A549 (cell line): ENCODE measurements at regions not wholly inside any gene's neighbourhood (a gene's known extent, or its start where the extent isn't known, plus 50 kb on each side); places are given as distances from the start of the nearest gene placed in this dataset.

Source experiments
- ATAC-seq, 2 experiments: fragments of 200-7000 bp in 1 of 2; fragments of >200 bp in 1 of 2; cut with Nextera tagmentation in 1 of 2; cut with Tn5 transposase in 1 of 2; 3 replicates each; pipeline versions ENCODE4 v1.8.0 to v1.9.1; 2018 to 2020; ENCODE audit warnings: mild to moderate bottlenecking in 1 of 2, moderate library complexity in 1 of 2
- CTCF ChIA-PET: fragments of 300-600 bp; sonication (Branson Sonifier 250); formaldehyde crosslinking; extraction: SDS; loops from one replicate; lab custom pipeline; 2021; ENCODE audit warnings: antibody characterized with exemption, inconsistent platforms; lab: Yijun Ruan, JAX
- POLR2A ChIA-PET: fragments of 350-600 bp; formaldehyde crosslinking; extraction: SDS; loops from one replicate; lab custom pipeline; 2021; ENCODE audit warnings: antibody characterized with exemption, inconsistent platforms; lab: Yijun Ruan, JAX
- DNase-seq, 2 experiments: peaks; one replicate each; pipeline versions ENCODE4 v3.0.0 to v3.0.0-alpha.2; 2011 to 2016; ENCODE audit warnings: low read depth in 1 of 2, low spot score in 1 of 2
- FAIRE-seq: peaks from 2 replicates; lab custom pipeline; 2011; peaks lifted over from hg19 to GRCh38; lab: Jason Lieb, UNC
- H3K27ac ChIP-seq, 2 experiments: fragments of >200 bp; sonication (Bioruptor Twin); formaldehyde crosslinking; 3 replicates each; pipeline ENCODE4 v1.5.1; 2016 to 2017
- H3K4me1 ChIP-seq: fragments of >200 bp; sonication (Bioruptor Twin); formaldehyde crosslinking; 3 replicates; pipeline ENCODE4 v1.6.1; 2016
- H3K4me2 ChIP-seq: fragments of >200 bp; sonication (Bioruptor Twin); formaldehyde crosslinking; 3 replicates; pipeline ENCODE4 v1.6.1; 2016
- H3K4me3 ChIP-seq: fragments of >200 bp; sonication (Bioruptor Twin); formaldehyde crosslinking; 3 replicates; pipeline ENCODE4 v1.5.1; 2016
- H3K9me3 ChIP-seq: fragments of >200 bp; sonication (Bioruptor Twin); formaldehyde crosslinking; 3 replicates; pipeline ENCODE4 v1.6.1; 2016
- BHLHE40 ChIP-seq: IDR thresholded peaks from 2 replicates; pipeline ENCODE4 v1.6.1; 2012; ENCODE audit warnings: low read depth, low read length, inconsistent platforms
- CBX2 ChIP-seq: fragments of 200-600 bp; sonication (generic); IDR thresholded peaks from 2 replicates; pipeline ENCODE4 v1.6.1; 2016; ENCODE audit warnings: low read depth, mild to moderate bottlenecking, borderline replicate concordance
- CBX8 ChIP-seq: fragments of 200-600 bp; sonication (generic); IDR thresholded peaks from 2 replicates; pipeline ENCODE4 v1.6.1; 2016
- CHD4 ChIP-seq: fragments of 200-600 bp; sonication (generic); IDR thresholded peaks from 2 replicates; pipeline ENCODE4 v1.6.1; 2016; ENCODE audit warnings: antibody characterized with exemption, mild to moderate bottlenecking, borderline replicate concordance
- EHF ChIP-seq: fragments of 250-450 bp; sonication (Bioruptor Pico); IDR thresholded peaks from 2 replicates; pipeline ENCODE4 v1.5.0; 2020; ENCODE audit warnings: mild to moderate bottlenecking
- EP300 ChIP-seq, 2 experiments: fragments of >200 bp; sonication (Bioruptor Twin); formaldehyde crosslinking; IDR thresholded peaks; 2 replicates in 1 of 2; 3 replicates in 1 of 2; pipeline ENCODE4 v1.6.1; 2016 to 2017
- HDAC2 ChIP-seq: fragments of 200-600 bp; sonication (generic); IDR thresholded peaks from 2 replicates; pipeline ENCODE4 v1.6.1; 2016
- HEYL ChIP-seq: fragments of 250-450 bp; sonication (Bioruptor Pico); IDR thresholded peaks from 2 replicates; pipeline ENCODE4 v1.8.0; 2021; ENCODE audit warnings: mild to moderate bottlenecking, moderate library complexity
- JUN ChIP-seq, 2 experiments: fragments of >200 bp; sonication (Bioruptor Twin); formaldehyde crosslinking; IDR thresholded peaks; 2 replicates in 1 of 2; 3 replicates in 1 of 2; pipeline ENCODE4 v1.6.1; 2016 to 2017
- JUNB ChIP-seq: fragments of >200 bp; sonication (Bioruptor Twin); formaldehyde crosslinking; IDR thresholded peaks from 2 replicates; pipeline ENCODE4 v1.6.1; 2016
- KDM5A ChIP-seq: fragments of 200-600 bp; sonication (generic); IDR thresholded peaks from 2 replicates; pipeline ENCODE4 v1.6.1; 2016; ENCODE audit warnings: antibody characterized with exemption, mild to moderate bottlenecking
- MAFK ChIP-seq: fragments of 450-650 bp; IDR thresholded peaks from 2 replicates; pipeline ENCODE4 v1.6.1; 2014; ENCODE audit not compliant: partially characterized antibody
- MYC ChIP-seq: IDR thresholded peaks from 2 replicates; pipeline ENCODE4 v1.6.1; 2012; ENCODE audit warnings: mild to moderate bottlenecking, inconsistent platforms, low read length, improper control_type of control experiment, borderline replicate concordance
- NPAS2 ChIP-seq: fragments of 250-450 bp; sonication (Bioruptor Pico); IDR thresholded peaks from 2 replicates; pipeline ENCODE4 v1.8.0; 2022; ENCODE audit warnings: mild to moderate bottlenecking, moderate library complexity, borderline replicate concordance
- RFX5 ChIP-seq: fragments of 450-650 bp; IDR thresholded peaks from 2 replicates; pipeline ENCODE4 v1.7.1; 2014; ENCODE audit warnings: antibody characterized with exemption, mild to moderate bottlenecking, moderate library complexity
- SMC3 ChIP-seq: fragments of >200 bp; sonication (Bioruptor Twin); formaldehyde crosslinking; IDR thresholded peaks from 3 replicates; pipeline ENCODE4 v1.6.1; 2018; ENCODE audit warnings: inconsistent platforms
- SREBF2 ChIP-seq: fragments of 450-650 bp; IDR thresholded peaks from 2 replicates; pipeline ENCODE4 v1.6.1; 2014; ENCODE audit warnings: mild to moderate bottlenecking, moderate library complexity
- TFCP2L1 ChIP-seq: fragments of 250-450 bp; sonication (Bioruptor Pico); IDR thresholded peaks from 2 replicates; pipeline ENCODE4 v1.5.0; 2021; ENCODE audit warnings: mild to moderate bottlenecking
- ZFP36 ChIP-seq: fragments of 450-650 bp; IDR thresholded peaks from 2 replicates; pipeline ENCODE4 v1.6.1; 2014; ENCODE audit warnings: borderline replicate concordance; ENCODE audit not compliant: partially characterized antibody
- ZSCAN20 ChIP-seq: fragments of 250-450 bp; sonication (Bioruptor Pico); IDR thresholded peaks from 2 replicates; pipeline ENCODE4 v1.8.0; 2022; ENCODE audit warnings: mild to moderate bottlenecking, moderate library complexity
- WGBS: methylation state at CpG from one replicate; pipeline ENCODE4 v1.1.6; 2017; ENCODE audit errors: missing lambda C conversion rate; 5-methylcytosine and 5-hydroxymethylcytosine counted together
- TF ChIP-seq, protein P1 (sequence below): fragments of 200-600 bp; sonication (generic); IDR thresholded peaks from 2 replicates; pipeline ENCODE4 v1.6.1; 2016; ENCODE audit warnings: antibody characterized with exemption, mild to moderate bottlenecking, moderate library complexity
- TF ChIP-seq, protein P2 (sequence below): IDR thresholded peaks from 2 replicates; pipeline ENCODE4 v1.6.1; 2012
- TF ChIP-seq, protein P3 (sequence below): fragments of 250-450 bp; sonication (Bioruptor Pico); IDR thresholded peaks from 2 replicates; pipeline ENCODE4 v1.5.0; 2020; ENCODE audit warnings: low read depth, mild to moderate bottlenecking, moderate library complexity
- TF ChIP-seq, protein P4 (sequence below): fragments of 450-650 bp; IDR thresholded peaks from 2 replicates; pipeline ENCODE4 v1.6.1; 2014; ENCODE audit warnings: antibody characterized with exemption

DNA sequence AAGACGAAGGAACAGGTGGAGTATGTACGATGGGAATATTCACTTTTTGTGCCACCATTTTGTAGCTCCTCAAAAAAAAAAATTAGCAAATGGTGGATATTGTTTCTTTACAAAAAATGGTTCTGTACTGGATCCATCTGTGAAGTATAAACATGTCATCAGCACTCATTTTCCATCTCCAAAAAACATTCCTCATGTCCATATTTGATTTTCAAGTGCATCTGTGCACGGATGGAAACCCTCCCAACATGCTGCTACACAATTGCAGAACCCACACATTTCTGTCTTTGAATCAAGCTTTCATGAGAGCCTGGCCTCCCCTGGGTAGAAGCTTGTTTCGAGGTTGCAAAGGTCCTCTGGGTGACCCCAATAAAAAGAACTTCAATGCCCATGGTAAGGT lies 59.6 kb upstream of the ZEB2 start (continued):
- TF ChIP-seq, protein P1, sequence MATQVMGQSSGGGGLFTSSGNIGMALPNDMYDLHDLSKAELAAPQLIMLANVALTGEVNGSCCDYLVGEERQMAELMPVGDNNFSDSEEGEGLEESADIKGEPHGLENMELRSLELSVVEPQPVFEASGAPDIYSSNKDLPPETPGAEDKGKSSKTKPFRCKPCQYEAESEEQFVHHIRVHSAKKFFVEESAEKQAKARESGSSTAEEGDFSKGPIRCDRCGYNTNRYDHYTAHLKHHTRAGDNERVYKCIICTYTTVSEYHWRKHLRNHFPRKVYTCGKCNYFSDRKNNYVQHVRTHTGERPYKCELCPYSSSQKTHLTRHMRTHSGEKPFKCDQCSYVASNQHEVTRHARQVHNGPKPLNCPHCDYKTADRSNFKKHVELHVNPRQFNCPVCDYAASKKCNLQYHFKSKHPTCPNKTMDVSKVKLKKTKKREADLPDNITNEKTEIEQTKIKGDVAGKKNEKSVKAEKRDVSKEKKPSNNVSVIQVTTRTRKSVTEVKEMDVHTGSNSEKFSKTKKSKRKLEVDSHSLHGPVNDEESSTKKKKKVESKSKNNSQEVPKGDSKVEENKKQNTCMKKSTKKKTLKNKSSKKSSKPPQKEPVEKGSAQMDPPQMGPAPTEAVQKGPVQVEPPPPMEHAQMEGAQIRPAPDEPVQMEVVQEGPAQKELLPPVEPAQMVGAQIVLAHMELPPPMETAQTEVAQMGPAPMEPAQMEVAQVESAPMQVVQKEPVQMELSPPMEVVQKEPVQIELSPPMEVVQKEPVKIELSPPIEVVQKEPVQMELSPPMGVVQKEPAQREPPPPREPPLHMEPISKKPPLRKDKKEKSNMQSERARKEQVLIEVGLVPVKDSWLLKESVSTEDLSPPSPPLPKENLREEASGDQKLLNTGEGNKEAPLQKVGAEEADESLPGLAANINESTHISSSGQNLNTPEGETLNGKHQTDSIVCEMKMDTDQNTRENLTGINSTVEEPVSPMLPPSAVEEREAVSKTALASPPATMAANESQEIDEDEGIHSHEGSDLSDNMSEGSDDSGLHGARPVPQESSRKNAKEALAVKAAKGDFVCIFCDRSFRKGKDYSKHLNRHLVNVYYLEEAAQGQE, result no peak
- TF ChIP-seq TFCP2L1 (CRISPR knock-in tag) (no peak), JUNB (no peak), JUN (IDR thresholded peaks at IDR 0.05) (no peak), NPAS2 (CRISPR knock-in tag) (no peak), CHD4 (no peak)

DNA sequence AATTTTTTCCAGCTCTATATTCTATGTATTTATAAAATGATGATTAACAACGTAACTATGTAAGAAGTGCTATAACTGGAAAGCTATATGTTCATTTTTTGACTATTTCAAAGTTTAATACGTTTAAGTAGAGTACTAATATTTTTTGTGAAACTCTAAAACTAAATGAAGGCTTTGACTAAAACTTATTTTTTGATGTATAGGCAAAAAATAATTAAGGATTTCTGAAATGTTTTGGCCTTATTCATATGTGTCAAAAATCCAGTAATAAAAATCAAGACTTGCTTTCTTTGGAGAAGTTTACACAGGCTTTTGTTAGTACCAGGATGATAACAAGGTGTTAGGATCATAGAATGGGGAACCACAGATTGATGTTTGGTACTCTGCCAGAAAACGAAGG lies 58.2 kb upstream of the ZEB2 start:
- Histone ChIP-seq H3K27ac (no peak overlapping the region), H3K4me3 (no peak overlapping the region), H3K4me1 (no peaks in the 10 kb centered on the region), H3K4me2 (no peak overlapping the region)
- WGBS, result 59% methylated on average over 3 of the region's 3 CpGs
- DNase-seq (no peak), FAIRE-seq (no peak), ATAC-seq (no peak)
- TF ChIP-seq MYC (no peak), BHLHE40 (no peak), MAFK (peak; percentile 45), KDM5A (no peak), HEYL (CRISPR knock-in tag) (no peak), CBX8 (no peak)
- TF ChIP-seq, protein P1, result no peak
- TF ChIP-seq, all 56 proteins: peak for 1
- CTCF ChIA-PET, result no interaction called here
- no peaks in the 10 kb centered on the region for H3K9me3 ChIP-seq
- POLR2A ChIA-PET, result no interaction called here

DNA sequence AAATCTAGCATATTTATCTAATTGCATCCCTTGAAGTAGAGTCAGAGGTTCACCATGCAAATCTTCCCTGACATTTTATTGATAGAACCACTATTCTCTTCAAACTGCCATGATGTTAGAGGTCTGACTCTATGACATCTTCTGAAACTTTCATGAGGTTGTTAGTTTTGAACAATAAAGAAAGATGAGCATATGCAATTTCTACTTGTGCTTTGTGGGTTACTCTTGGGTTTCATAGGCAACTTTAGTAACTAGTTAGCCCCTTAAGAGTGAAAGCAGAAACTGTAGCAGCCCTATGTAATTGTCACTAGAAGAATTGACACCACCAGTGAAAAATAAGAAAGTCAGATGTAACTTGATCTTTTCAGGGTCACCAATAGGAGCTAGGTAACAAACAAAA lies 53.1 kb upstream of the ZEB2 start:
- Histone ChIP-seq H3K27ac (no peak overlapping the region), H3K4me2 (no peak overlapping the region), H3K9me3 (no peaks in the 10 kb centered on the region), H3K4me1 (no peaks in the 10 kb centered on the region), H3K4me3 (no peak overlapping the region)
- ChIA-PET CTCF (interaction anchor here (1.2 kb wide), 1 partner anchor 11 kb away, joined by 4 read pairs; no protein-coding TSS in a partner anchor), POLR2A (no interaction called here)
- ATAC-seq, result no peak
- DNase-seq, result no peak
- no peak for FAIRE-seq
- TF ChIP-seq SMC3 (no peak), CBX8 (no peak), JUNB (no peak), MYC (no peak), ZSCAN20 (CRISPR knock-in tag) (no peak), CBX2 (no peak), SREBF2 (no peak), RFX5 (no peak), HDAC2 (no peak), EP300 (IDR thresholded peaks at IDR 0.05) (no peak), ZFP36 (no peak), EHF (CRISPR knock-in tag) (no peak)
- TF ChIP-seq, protein P1, result no peak
- TF ChIP-seq, protein P2, sequence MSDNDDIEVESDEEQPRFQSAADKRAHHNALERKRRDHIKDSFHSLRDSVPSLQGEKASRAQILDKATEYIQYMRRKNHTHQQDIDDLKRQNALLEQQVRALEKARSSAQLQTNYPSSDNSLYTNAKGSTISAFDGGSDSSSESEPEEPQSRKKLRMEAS, result no peak
- TF ChIP-seq, protein P3, sequence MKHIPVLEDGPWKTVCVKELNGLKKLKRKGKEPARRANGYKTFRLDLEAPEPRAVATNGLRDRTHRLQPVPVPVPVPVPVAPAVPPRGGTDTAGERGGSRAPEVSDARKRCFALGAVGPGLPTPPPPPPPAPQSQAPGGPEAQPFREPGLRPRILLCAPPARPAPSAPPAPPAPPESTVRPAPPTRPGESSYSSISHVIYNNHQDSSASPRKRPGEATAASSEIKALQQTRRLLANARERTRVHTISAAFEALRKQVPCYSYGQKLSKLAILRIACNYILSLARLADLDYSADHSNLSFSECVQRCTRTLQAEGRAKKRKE (CRISPR knock-in tag), result no peak
- TF ChIP-seq, protein P4, sequence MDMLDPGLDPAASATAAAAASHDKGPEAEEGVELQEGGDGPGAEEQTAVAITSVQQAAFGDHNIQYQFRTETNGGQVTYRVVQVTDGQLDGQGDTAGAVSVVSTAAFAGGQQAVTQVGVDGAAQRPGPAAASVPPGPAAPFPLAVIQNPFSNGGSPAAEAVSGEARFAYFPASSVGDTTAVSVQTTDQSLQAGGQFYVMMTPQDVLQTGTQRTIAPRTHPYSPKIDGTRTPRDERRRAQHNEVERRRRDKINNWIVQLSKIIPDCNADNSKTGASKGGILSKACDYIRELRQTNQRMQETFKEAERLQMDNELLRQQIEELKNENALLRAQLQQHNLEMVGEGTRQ, result no peak
